ENCODE measurements at regions not wholly inside any gene's neighbourhood (a gene's known extent, or its start where the extent isn't known, plus 50 kb on each side); places are given as distances from the start of the nearest gene placed in this dataset.

DNA sequence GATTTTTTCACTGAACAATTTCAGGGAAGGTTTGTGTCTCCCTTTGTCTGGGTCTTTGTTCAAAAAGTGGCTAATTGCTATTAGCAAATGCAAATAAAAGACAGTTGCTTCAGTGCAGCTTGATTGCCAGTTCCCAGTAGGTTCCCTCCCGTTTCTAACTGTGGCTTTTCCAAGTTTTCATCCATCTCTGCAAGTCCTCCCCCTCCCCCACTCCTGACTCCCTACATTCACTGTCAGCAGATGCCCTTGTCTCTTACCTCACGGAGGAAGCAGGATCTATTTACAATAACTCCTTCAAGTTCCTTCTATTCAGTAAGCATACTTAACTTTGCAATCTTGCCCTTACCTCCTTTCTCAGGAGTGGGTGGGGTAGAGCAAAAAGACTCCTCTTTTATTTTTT lies 55.4 kb upstream of the SCEL start:
- no peak for DNase-seq

- no peak for DNase-seq
Observed at GRCh38 chr13:77479326-77479725, 56.2 kb upstream of the SCEL start.

- no peak for DNase-seq
Observed at GRCh38 chr13:77477299-77477848, 58.1 kb upstream of the SCEL start.

GRCh38 chr13:77476456-77476855 lies 59.0 kb upstream of the SCEL start:
- DNase-seq: no peak

DNA sequence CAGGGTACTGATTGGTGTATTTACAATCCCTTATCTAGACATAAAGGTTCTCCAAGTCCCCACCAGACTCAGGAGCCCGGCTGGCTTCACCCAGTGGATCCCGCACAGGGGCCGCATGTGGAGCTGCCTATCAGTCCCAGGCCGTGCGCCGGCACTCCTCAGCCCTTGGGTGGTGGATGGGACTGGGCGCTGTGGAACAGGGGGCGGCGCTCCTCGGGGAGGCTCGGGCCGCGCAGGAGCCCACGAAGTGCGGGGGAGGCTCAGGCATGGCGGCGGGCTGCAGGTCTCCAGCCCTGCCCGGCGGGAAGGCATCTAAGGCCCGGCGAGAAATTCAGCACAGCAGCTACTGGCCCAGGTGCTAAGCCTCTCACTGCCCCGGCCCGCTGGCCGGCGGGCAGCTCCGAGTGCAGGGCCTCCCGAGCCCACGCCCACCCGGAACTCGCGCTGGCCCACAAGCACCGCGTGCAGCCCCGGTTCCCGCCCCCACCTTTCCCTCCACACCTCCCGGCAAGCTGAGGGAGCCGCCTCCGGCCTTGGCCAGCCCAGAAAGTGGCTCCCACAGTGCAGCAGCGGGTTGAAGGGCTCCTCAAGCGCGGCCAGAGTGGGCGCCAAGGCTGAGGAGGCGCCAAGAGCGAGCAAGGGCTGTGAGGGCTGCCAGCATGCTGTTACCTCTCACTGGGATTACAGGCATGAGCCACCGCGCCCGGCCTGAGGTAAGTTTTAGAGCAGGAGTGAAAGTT lies 60.0 kb upstream of the SCEL start:
- DNase-seq: no peak

DNA sequence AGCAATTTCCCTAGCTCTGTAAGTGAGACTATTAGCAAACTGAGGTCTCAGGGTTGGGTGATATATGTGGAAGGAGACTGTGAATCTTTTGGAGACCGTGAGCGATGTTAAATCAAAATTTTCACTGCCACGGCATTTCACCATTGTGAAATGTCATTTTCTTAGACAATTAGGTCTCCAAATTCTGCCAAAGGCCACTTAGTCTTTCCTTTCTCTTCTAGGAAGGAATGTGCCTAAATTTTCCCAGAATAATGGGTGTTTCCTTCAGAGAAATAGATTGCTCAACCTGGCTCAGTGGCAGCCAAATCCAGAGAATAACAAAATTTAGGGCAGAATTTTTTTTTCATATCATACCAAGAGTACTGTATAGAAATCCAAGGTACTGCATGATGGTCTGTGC lies 64.5 kb upstream of the SCEL start:
- DNase-seq: no peak

- no peak for DNase-seq
Observed at GRCh38 chr13:77466753-77467422, 68.6 kb upstream of the SCEL start.

DNA sequence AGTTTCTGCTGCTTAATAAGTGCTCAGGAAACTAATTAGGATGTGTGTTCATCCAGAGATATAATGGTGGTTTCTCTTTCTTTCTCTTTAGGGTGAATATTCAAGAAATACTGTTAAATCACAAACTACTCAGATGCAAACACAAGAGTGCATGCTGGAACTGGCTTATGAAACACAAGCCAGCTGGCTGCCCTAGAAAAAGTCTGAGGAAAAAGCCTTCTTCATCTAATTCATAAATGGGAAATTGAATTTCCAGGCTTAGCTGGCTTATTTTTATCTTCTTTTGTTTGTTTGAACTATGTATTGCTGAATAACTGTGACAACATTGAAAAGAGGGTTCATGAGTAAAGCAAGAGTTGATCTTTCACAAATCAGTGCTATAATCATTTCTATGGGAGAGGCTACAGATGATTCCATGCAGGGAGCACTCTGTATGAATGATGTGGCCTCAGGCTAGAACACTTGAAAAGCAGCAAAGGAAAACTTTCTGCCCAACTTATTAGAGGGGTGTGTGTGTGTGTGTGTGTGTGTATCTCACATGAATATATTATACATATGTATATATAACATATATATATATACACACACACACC lies 69.8 kb upstream of the SCEL start:
- no peak for DNase-seq

- DNase-seq: no peak
Observed at GRCh38 chr13:77460195-77460594, 75.3 kb upstream of the SCEL start.

- DNase-seq: no peak
Observed at GRCh38 chr13:77459592-77459991, 75.9 kb upstream of the SCEL start.

GRCh38 chr13:77458736-77459135 lies 76.8 kb upstream of the SCEL start:
- DNase-seq: no peak

DNA sequence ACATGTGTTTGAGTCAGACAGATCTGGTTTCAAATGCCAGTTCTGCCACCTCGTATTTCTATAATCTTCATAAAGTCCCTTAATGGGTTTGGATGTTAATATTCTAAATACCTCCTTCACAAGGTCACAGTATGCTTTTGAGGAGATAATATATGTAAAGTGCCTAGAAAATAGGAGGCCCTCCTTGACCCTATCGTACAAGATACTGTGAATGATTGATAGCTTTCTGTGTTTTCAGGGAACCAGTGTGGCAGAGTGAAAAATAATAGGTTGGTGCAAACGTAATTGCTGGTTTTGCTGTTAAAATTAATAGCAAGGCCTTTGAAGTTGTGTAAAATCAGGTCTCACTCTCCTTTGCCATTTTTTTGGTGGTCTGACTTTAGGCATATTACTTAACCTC lies 77.5 kb upstream of the SCEL start:
- DNase-seq: no peak

GRCh38 chr13:77456271-77456670 lies 79.2 kb upstream of the SCEL start:
- DNase-seq: no peak

- no peak for DNase-seq
Observed at GRCh38 chr13:77449265-77449664, 86.2 kb upstream of the SCEL start.

- no peak for DNase-seq
Observed at GRCh38 chr13:77448689-77449088, 86.8 kb upstream of the SCEL start.

DNA sequence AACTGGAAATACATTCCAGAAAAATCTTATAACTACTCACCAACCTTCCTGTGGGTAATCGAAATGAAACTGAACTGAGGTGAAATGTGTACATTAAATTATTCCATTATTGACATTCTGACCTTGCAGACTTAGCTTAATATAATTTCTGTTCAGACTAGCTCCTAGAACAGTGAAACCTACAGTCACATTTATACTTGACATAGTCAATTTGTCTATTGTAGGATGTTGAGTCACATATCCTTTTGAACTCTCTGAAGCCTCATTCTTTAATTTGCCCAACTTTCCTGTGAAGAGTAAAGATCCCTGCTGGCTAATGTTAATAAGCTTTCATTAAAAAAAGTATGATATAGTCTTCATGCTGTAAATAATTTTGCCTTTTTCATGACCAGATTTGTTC lies 92.0 kb upstream of the SCEL start:
- no peak for DNase-seq

GRCh38 chr13:77437267-77437666 lies 98.2 kb upstream of the SCEL start:
- DNase-seq: no peak

- no peak for DNase-seq
Observed at GRCh38 chr13:77434289-77434688, 101.2 kb upstream of the SCEL start.

GRCh38 chr13:77431449-77431848 lies 104.1 kb upstream of the SCEL start:
- DNase-seq: no peak

DNA sequence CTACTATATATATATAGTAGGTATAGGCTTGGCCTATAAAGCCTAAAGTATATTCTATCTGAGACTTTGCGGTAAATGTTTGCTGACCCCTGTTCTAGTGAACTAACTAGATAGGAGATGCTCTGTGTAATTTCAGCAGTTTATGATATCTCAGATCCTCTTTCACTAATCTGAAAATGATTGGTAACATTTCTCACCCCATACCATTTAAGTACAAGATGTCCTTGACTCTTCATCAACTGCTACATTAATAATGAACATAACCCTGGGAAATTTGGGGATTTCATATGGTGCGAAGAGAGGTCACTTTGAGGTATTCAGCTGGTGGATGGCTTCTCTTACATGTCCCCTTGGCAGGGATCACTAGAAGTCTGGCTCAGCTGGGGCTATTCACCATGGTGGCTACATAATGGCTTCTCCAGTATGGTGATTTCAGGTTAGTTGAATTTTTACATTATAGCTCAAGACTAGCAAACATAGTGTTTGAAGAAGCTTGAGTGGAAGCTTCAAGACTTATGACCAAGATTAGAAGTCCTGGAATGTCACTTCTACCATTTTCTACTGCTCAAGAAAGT lies 103.6 kb upstream of the MYCBP2 start:
- no peak for DNase-seq

DNA sequence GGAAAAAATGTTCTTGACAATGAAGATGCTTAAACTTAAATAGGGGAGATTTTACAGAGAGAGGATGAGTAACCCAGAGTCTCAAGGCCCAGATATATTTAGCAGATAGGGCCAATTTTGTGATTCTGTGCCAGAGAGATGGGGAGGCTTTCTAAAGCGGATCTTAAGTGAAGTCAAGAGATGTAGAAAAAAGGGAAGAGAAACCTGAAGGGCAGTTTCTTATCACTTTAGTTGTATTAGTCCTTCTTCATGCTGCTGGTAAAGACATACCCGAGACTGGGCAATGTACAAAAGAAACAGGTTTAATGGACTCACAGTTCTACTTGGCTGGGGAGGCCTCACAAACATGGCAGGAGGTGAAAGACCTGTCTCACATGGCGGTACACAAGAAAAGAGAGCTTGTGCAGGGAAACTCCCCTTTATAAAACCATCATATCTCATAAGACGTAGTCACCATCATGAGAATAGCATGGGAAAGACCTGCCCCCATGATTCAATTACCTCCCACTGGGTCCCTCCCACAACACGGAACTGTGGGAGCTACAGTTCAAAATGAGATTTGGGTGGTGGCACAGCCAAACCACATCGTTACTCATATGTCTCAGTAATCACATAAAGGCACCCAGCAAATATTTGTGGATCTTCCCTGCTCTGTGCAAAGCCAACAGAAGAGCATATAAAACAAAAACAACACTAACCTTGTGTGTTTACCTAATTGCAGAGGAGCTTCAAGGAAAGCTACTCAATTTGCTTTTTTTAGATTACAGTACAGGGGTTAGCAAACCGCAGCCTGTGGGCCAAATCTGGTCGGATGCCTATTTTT lies 102.6 kb upstream of the MYCBP2 start:
- DNase-seq: no peak

- no peak for DNase-seq
Observed at GRCh38 chr13:77425705-77426104, 98.8 kb upstream of the MYCBP2 start.

GRCh38 chr13:77423296-77423695 lies 96.4 kb upstream of the MYCBP2 start:
- no peak for DNase-seq
